ENCODE measurements at regions not wholly inside any gene's neighbourhood (a gene's known extent, or its start where the extent isn't known, plus 50 kb on each side); places are given as distances from the start of the nearest gene placed in this dataset.

GRCh38 chr5:159531554-159532105 lies 201.3 kb upstream of the IL12B start:
- no peak overlapping the region for H3K4me2 ChIP-seq (ENCODE audit: insufficient read depth, low read length)
- H2AFZ ChIP-seq (ENCODE audit: low read depth, low read length) = no peak overlapping the region
- H3K4me3 ChIP-seq (ENCODE audit: low read depth in 1 of 2, low read length in 2 of 2) = no peak overlapping the region
- no peaks in the 10 kb centered on the region for H3K4me1 ChIP-seq (ENCODE audit: insufficient read depth, low read length)
- H4K20me1 ChIP-seq (ENCODE audit: insufficient read depth, low read length) = no peaks in the 10 kb centered on the region
- no peak overlapping the region for H3K27ac ChIP-seq (ENCODE audit: low read length)
- H3K36me3 ChIP-seq (ENCODE audit: insufficient read depth, low read length) = no peaks in the 10 kb centered on the region
- no peaks in the 10 kb centered on the region for H3K79me2 ChIP-seq (ENCODE audit: insufficient read depth, low read length)
- no peaks in the 10 kb centered on the region for H3K9me3 ChIP-seq (ENCODE audit: insufficient read depth, low read length, severe bottlenecking)
- no peaks in the 10 kb centered on the region for H3K27me3 ChIP-seq (ENCODE audit: insufficient read depth, low read length, poor library complexity)
- ATAC-seq (ENCODE audit: insufficient read depth, low read depth) (no peak), DNase-seq (no peak)
- TF ChIP-seq EZH2 (IDR thresholded peaks at IDR 0.05; ENCODE audit: borderline replicate concordance, low read depth, low read length, severe bottlenecking) (no peak), CTCF (IDR thresholded peaks at IDR 0.05; ENCODE audit: borderline replicate concordance, extremely low read depth, low read length, poor library complexity, severe bottlenecking) (peak; percentile 14)
- no peak overlapping the region for H3K9ac ChIP-seq (ENCODE audit: low read depth, low read length)

GRCh38 chr5:159533197-159533596 lies 202.9 kb upstream of the IL12B start:
- Histone ChIP-seq H2AFZ (ENCODE audit: low read depth, low read length) (no peak overlapping the region), H3K27me3 (ENCODE audit: insufficient read depth, low read length, poor library complexity) (no peaks in the 10 kb centered on the region), H3K27ac (ENCODE audit: low read length) (no peak overlapping the region), H3K4me3 (ENCODE audit: low read depth in 1 of 2, low read length in 2 of 2) (no peak overlapping the region), H3K36me3 (ENCODE audit: insufficient read depth, low read length) (no peaks in the 10 kb centered on the region), H4K20me1 (ENCODE audit: insufficient read depth, low read length) (no peaks in the 10 kb centered on the region), H3K4me2 (ENCODE audit: insufficient read depth, low read length) (no peak overlapping the region), H3K9ac (ENCODE audit: low read depth, low read length) (no peak overlapping the region), H3K4me1 (ENCODE audit: insufficient read depth, low read length) (no peaks in the 10 kb centered on the region), H3K79me2 (ENCODE audit: insufficient read depth, low read length) (no peaks in the 10 kb centered on the region), H3K9me3 (ENCODE audit: insufficient read depth, low read length, severe bottlenecking) (no peaks in the 10 kb centered on the region)
- ATAC-seq (ENCODE audit: insufficient read depth, low read depth) = no peak
- TF ChIP-seq EZH2 (IDR thresholded peaks at IDR 0.05; ENCODE audit: borderline replicate concordance, low read depth, low read length, severe bottlenecking) = no peak
- no peak for DNase-seq

GRCh38 chr5:159536166-159536565 lies 205.9 kb upstream of the IL12B start:
- DNase-seq = no peak
- no peaks in the 10 kb centered on the region for H3K4me1 ChIP-seq (ENCODE audit: insufficient read depth, low read length)
- no peak overlapping the region for H2AFZ ChIP-seq (ENCODE audit: low read depth, low read length)
- no peak overlapping the region for H3K4me2 ChIP-seq (ENCODE audit: insufficient read depth, low read length)
- no peak overlapping the region for H3K9ac ChIP-seq (ENCODE audit: low read depth, low read length)
- no peak overlapping the region for H3K4me3 ChIP-seq (ENCODE audit: low read depth in 1 of 2, low read length in 2 of 2)
- H3K27ac ChIP-seq (ENCODE audit: low read length) = no peak overlapping the region
- H3K36me3 ChIP-seq (ENCODE audit: insufficient read depth, low read length) = no peaks in the 10 kb centered on the region
- no peak for ATAC-seq (ENCODE audit: insufficient read depth, low read depth)
- H3K27me3 ChIP-seq (ENCODE audit: insufficient read depth, low read length, poor library complexity) = no peaks in the 10 kb centered on the region
- no peaks in the 10 kb centered on the region for H3K79me2 ChIP-seq (ENCODE audit: insufficient read depth, low read length)
- no peak for TF ChIP-seq CTCF (IDR thresholded peaks at IDR 0.05; ENCODE audit: borderline replicate concordance, extremely low read depth, low read length, poor library complexity, severe bottlenecking)
- no peak for TF ChIP-seq EZH2 (IDR thresholded peaks at IDR 0.05; ENCODE audit: borderline replicate concordance, low read depth, low read length, severe bottlenecking)
- H4K20me1 ChIP-seq (ENCODE audit: insufficient read depth, low read length) = no peaks in the 10 kb centered on the region
- H3K9me3 ChIP-seq (ENCODE audit: insufficient read depth, low read length, severe bottlenecking) = no peaks in the 10 kb centered on the region

GRCh38 chr5:159536646-159537045 lies 206.4 kb upstream of the IL12B start:
- no peaks in the 10 kb centered on the region for H3K4me1 ChIP-seq (ENCODE audit: insufficient read depth, low read length)
- H3K79me2 ChIP-seq (ENCODE audit: insufficient read depth, low read length) = no peaks in the 10 kb centered on the region
- H3K27ac ChIP-seq (ENCODE audit: low read length) = no peak overlapping the region
- no peaks in the 10 kb centered on the region for H3K27me3 ChIP-seq (ENCODE audit: insufficient read depth, low read length, poor library complexity)
- H3K9me3 ChIP-seq (ENCODE audit: insufficient read depth, low read length, severe bottlenecking) = no peaks in the 10 kb centered on the region
- DNase-seq (no peak), ATAC-seq (ENCODE audit: insufficient read depth, low read depth) (no peak)
- no peak for TF ChIP-seq CTCF (IDR thresholded peaks at IDR 0.05; ENCODE audit: borderline replicate concordance, extremely low read depth, low read length, poor library complexity, severe bottlenecking)
- no peak for TF ChIP-seq EZH2 (IDR thresholded peaks at IDR 0.05; ENCODE audit: borderline replicate concordance, low read depth, low read length, severe bottlenecking)
- no peak overlapping the region for H3K9ac ChIP-seq (ENCODE audit: low read depth, low read length)
- no peaks in the 10 kb centered on the region for H3K36me3 ChIP-seq (ENCODE audit: insufficient read depth, low read length)
- H3K4me3 ChIP-seq (ENCODE audit: low read depth in 1 of 2, low read length in 2 of 2) = no peak overlapping the region
- H3K4me2 ChIP-seq (ENCODE audit: insufficient read depth, low read length) = no peak overlapping the region
- H2AFZ ChIP-seq (ENCODE audit: low read depth, low read length) = no peak overlapping the region
- H4K20me1 ChIP-seq (ENCODE audit: insufficient read depth, low read length) = no peaks in the 10 kb centered on the region
